SU-DHL-6 (cell line): ENCODE measurements at regions not wholly inside any gene's neighbourhood (a gene's known extent, or its start where the extent isn't known, plus 50 kb on each side); places are given as distances from the start of the nearest gene placed in this dataset.

Experiments used
- H2AFZ ChIP-seq: fragments of 200-600 bp; sonication (generic); 2 replicates; pipeline ENCODE4 v1.6.1; 2014; ENCODE audit warnings: low read depth, mild to moderate bottlenecking, moderate library complexity, mixed read lengths, antibody characterized with exemption, low read length; ENCODE audit not compliant: severe bottlenecking
- H3F3A ChIP-seq: fragments of 200-600 bp; shearing (Covaris generic); 2 replicates; pipeline ENCODE4 v1.6.0; 2016; ENCODE audit warnings: antibody characterized with exemption, mild to moderate bottlenecking; ENCODE audit not compliant: insufficient read depth
- H3K27ac ChIP-seq: fragments of 200-600 bp; sonication (generic); 2 replicates; pipeline ENCODE4 v1.5.1; 2016; ENCODE audit warnings: low read depth, mild to moderate bottlenecking, low read length, moderate library complexity, mixed read lengths
- H3K27me3 ChIP-seq: fragments of 200-600 bp; sonication (generic), shearing (Covaris generic); 2 replicates; pipeline ENCODE4 v1.6.0; 2014; ENCODE audit warnings: mild to moderate bottlenecking, low read length
- H3K36me3 ChIP-seq: fragments of 200-600 bp; sonication (generic); 2 replicates; pipeline ENCODE4 v1.6.1; 2014; ENCODE audit warnings: mild to moderate bottlenecking, low read length, mixed read lengths
- H3K4me2 ChIP-seq: fragments of 300-600, 200-600 bp; shearing (Covaris generic), sonication (generic); 2 replicates; pipeline ENCODE4 v1.6.0; 2014; ENCODE audit warnings: low read length, low read depth, mild to moderate bottlenecking; ENCODE audit not compliant: poor library complexity, severe bottlenecking
- H3K4me3 ChIP-seq: fragments of 200-600 bp; sonication (generic); 2 replicates; pipeline ENCODE4 v1.5.1; 2014; ENCODE audit warnings: antibody characterized with exemption, low read length, mild to moderate bottlenecking, mixed read lengths; ENCODE audit not compliant: insufficient read depth, poor library complexity, severe bottlenecking
- H3K79me2 ChIP-seq: fragments of 200-600 bp; sonication (generic); 2 replicates; pipeline ENCODE4 v1.6.1; 2014; ENCODE audit warnings: mild to moderate bottlenecking, low read length, moderate library complexity; ENCODE audit not compliant: insufficient read depth
- H3K9ac ChIP-seq: fragments of 200-600 bp; sonication (generic); 2 replicates; pipeline ENCODE4 v1.7.0; 2014; ENCODE audit warnings: mild to moderate bottlenecking, low read length
- H3K9me2 ChIP-seq: fragments of 200-600 bp; sonication (generic); replicated peaks from 2 replicates; pipeline ENCODE4 v1.6.1; 2014; ENCODE audit warnings: low read length; ENCODE audit not compliant: insufficient read depth
- H3K9me3 ChIP-seq: fragments of 200-600 bp; sonication (generic); 2 replicates; pipeline ENCODE4 v1.6.1; 2014; ENCODE audit warnings: low read length, mixed read lengths; ENCODE audit not compliant: insufficient read depth
- H4K20me1 ChIP-seq: fragments of 200-600 bp; sonication (generic); 2 replicates; pipeline ENCODE4 v1.6.1; 2014; ENCODE audit warnings: low read depth, mild to moderate bottlenecking, antibody characterized with exemption, low read length, moderate library complexity, mixed read lengths
- EZH2phosphoT487 ChIP-seq: fragments of 200-600 bp; sonication (generic), shearing (Covaris generic); conservative IDR thresholded peaks from 2 replicates; pipeline ENCODE4 v1.6.1; 2018; ENCODE audit warnings: mild to moderate bottlenecking, antibody characterized with exemption, low read length, moderate library complexity, mixed read lengths
- TF ChIP-seq, protein P1 (sequence below): fragments of 200-600 bp; sonication (generic); IDR thresholded peaks from one replicate; pipeline ENCODE4 v1.5.1; 2017; ENCODE audit warnings: antibody characterized with exemption, mild to moderate bottlenecking, low read length, moderate library complexity; ENCODE audit not compliant: insufficient read depth, poor library complexity, severe bottlenecking

DNA sequence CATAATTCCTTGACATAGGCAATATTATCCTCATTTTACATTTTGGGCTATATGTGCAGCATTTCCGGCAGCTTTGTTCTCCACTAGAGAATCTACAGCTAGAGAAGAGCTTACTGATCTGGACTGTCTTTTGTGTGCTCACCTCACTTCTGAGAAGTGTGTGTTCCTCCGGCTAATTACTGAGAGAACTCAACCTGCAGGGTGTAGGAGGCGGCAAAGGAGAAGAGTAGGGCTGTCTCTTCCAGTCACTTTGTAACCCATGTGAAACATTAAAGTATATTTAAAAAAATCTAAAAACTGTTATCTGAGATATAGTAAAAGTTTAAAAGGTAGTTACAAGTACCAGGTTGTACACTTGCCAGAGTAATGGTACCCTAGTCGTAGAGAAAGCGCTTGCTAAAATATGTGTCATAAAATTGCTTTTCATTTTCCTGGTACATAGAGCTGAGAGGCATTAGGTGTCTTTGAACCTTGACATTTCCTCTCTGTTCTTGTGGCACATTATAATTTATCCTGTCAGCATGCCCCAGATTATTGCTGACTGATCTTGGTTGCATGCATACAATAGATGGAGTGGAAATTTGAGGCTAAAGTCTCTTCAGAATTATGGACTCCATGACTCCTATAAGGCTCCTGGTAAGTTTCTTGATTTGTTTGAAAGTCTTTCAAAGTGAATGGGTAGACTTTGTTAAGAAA, 381.9 kb downstream of the LMO7 start:
- Histone ChIP-seq H3K27me3 (no peaks in the 10 kb centered on the region), H4K20me1 (no peaks in the 10 kb centered on the region), H2AFZ (no peak overlapping the region), H3K4me3 (no peak overlapping the region), H3F3A (no peaks in the 10 kb centered on the region), H3K36me3 (no peaks in the 10 kb centered on the region), H3K79me2 (no peaks in the 10 kb centered on the region), H3K4me2 (no peak overlapping the region), H3K9me2 (no peaks in the 10 kb centered on the region), H3K27ac (no peak overlapping the region), H3K9me3 (no peaks in the 10 kb centered on the region), H3K9ac (no peak overlapping the region)
- TF ChIP-seq EZH2phosphoT487, result no peak
- TF ChIP-seq, protein P1, sequence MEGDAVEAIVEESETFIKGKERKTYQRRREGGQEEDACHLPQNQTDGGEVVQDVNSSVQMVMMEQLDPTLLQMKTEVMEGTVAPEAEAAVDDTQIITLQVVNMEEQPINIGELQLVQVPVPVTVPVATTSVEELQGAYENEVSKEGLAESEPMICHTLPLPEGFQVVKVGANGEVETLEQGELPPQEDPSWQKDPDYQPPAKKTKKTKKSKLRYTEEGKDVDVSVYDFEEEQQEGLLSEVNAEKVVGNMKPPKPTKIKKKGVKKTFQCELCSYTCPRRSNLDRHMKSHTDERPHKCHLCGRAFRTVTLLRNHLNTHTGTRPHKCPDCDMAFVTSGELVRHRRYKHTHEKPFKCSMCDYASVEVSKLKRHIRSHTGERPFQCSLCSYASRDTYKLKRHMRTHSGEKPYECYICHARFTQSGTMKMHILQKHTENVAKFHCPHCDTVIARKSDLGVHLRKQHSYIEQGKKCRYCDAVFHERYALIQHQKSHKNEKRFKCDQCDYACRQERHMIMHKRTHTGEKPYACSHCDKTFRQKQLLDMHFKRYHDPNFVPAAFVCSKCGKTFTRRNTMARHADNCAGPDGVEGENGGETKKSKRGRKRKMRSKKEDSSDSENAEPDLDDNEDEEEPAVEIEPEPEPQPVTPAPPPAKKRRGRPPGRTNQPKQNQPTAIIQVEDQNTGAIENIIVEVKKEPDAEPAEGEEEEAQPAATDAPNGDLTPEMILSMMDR, result no peak

DNA sequence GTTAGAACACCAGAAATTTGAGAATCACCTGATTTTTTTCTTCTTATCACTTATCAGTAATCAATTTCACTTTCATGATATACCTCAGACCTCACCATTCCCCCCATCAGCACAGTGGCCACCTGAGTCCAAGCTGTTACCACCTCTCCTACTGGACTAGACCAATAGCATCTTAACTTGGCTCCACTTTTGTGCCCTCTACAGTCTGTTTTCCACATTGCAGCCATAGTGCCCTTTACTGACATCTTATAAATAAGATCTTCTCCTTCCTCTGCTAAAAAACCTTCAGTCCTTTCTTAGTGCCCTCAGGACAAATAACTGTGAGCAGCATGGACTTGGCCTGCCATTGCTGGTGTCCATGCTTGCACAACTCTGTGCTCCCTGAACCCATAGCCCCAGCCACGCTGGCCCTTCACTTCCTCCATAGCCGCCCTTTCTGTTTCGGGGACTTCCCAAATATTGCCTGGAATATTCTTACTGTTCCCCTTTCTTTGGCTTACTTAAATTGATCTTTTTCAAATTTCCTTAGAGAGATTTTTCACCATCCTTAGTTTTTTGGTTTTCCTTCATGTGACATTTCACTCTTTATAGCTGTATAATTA, 380.8 kb downstream of the LMO7 start:
- Histone ChIP-seq H2AFZ (no peak overlapping the region), H3K4me3 (no peak overlapping the region), H3K9me3 (no peaks in the 10 kb centered on the region), H4K20me1 (no peaks in the 10 kb centered on the region), H3K9ac (no peak overlapping the region), H3K79me2 (no peaks in the 10 kb centered on the region), H3K36me3 (no peaks in the 10 kb centered on the region), H3K27me3 (no peaks in the 10 kb centered on the region), H3K9me2 (no peaks in the 10 kb centered on the region), H3F3A (no peaks in the 10 kb centered on the region), H3K4me2 (no peak overlapping the region), H3K27ac (no peak overlapping the region)
- no peak for TF ChIP-seq EZH2phosphoT487
- TF ChIP-seq, protein P1, result peak; percentile 37

DNA sequence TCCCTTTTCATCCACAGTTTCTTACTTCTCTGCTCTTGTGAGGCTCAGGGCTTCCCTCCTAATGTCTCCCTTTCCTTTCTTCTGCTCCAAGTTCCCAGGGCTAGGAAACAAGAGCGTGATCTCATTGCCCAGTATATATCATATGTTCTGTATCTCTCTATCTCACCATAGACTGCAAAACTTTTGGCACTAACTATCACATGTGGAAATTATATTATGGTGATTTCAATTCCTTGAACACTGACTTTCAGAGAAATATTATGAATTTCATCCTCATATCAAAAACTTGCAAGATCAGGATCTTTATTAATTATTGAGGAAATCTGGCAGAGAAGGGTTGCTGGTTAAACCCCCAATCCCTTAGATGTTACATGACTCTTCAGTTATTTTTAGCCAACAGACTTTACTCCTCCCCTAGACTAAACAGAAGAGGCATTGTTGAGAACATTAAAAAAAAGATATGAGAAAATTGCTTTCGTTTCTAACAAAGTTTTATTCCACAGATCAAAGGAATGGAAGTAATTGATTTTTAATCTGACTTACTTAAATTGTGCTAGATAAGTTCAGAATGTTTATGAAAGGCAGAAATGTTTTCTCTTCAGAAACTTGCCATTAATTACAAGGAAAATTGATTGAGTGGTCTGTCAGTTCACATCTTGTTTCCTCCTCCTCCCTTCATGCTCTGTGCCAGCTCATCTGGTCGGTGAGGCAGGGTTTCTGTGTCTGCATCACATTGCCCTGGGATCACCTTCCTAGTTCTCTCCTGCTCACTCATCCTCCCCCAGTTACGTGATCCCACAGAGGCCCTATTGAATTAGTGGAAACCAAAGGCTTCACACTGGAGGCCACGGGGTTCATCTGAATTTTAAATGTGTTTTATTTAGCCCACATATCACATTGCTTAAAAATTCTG, 378.5 kb downstream of the LMO7 start:
- H3K27ac ChIP-seq, result no peak overlapping the region
- H3K4me3 ChIP-seq, result no peak overlapping the region
- no peak for TF ChIP-seq EZH2phosphoT487
- TF ChIP-seq, protein P1, result no peak
- H3K36me3 ChIP-seq, result no peaks in the 10 kb centered on the region
- H3K9me3 ChIP-seq, result no peaks in the 10 kb centered on the region
- H3K9ac ChIP-seq, result no peak overlapping the region
- no peaks in the 10 kb centered on the region for H3K27me3 ChIP-seq
- no peak overlapping the region for H3K4me2 ChIP-seq
- no peaks in the 10 kb centered on the region for H3K9me2 ChIP-seq
- no peaks in the 10 kb centered on the region for H3F3A ChIP-seq
- H4K20me1 ChIP-seq, result no peaks in the 10 kb centered on the region
- H3K79me2 ChIP-seq, result no peaks in the 10 kb centered on the region
- H2AFZ ChIP-seq, result no peak overlapping the region
